Ishikawa (cell line): ENCODE measurements at regions not wholly inside any gene's neighbourhood (a gene's known extent, or its start where the extent isn't known, plus 50 kb on each side); places are given as distances from the start of the nearest gene placed in this dataset.

Source experiments
- CEBPB ChIP-seq: IDR thresholded peaks from 2 replicates; pipeline ENCODE4 v1.6.1; 2012
- CREB1 ChIP-seq: IDR thresholded peaks from 2 replicates; pipeline ENCODE4 v1.6.1; 2012; ENCODE audit warnings: low read depth
- EGR1 ChIP-seq: IDR thresholded peaks from 2 replicates; pipeline ENCODE4 v1.6.1; 2012
- EP300 ChIP-seq: IDR thresholded peaks from 2 replicates; pipeline ENCODE4 v1.6.1; 2012; ENCODE audit warnings: borderline replicate concordance
- FOXM1 ChIP-seq: IDR thresholded peaks from 2 replicates; pipeline ENCODE4 v1.6.1; 2012; ENCODE audit warnings: low read depth, borderline replicate concordance
- NFIC ChIP-seq: IDR thresholded peaks from 2 replicates; pipeline ENCODE4 v1.6.1; 2012
- RAD21 ChIP-seq: IDR thresholded peaks from 2 replicates; pipeline ENCODE4 v1.6.1; 2012; ENCODE audit warnings: low read depth
- TAF1 ChIP-seq: IDR thresholded peaks from 2 replicates; pipeline ENCODE4 v1.6.1; 2012; ENCODE audit warnings: low read depth, mild to moderate bottlenecking
- TCF12 ChIP-seq: IDR thresholded peaks from 2 replicates; pipeline ENCODE4 v1.6.1; 2012; ENCODE audit warnings: low read depth
- TEAD4 ChIP-seq: IDR thresholded peaks from 2 replicates; pipeline ENCODE4 v1.6.1; 2012
- YY1 ChIP-seq: IDR thresholded peaks from 2 replicates; pipeline ENCODE4 v1.6.1; 2012; ENCODE audit warnings: low read depth
- ZBTB7A ChIP-seq: IDR thresholded peaks from 2 replicates; pipeline ENCODE4 v1.6.1; 2012; ENCODE audit warnings: low read depth
- TF ChIP-seq, protein P1 (sequence below): IDR thresholded peaks from 2 replicates; pipeline ENCODE4 v1.6.1; 2012
- TF ChIP-seq, protein P2 (sequence below): IDR thresholded peaks from 2 replicates; pipeline ENCODE4 v1.6.1; 2012; ENCODE audit warnings: low read depth, mild to moderate bottlenecking
- TF ChIP-seq, protein P3 (sequence below): IDR thresholded peaks from 2 replicates; pipeline ENCODE4 v1.6.1; 2012

DNA sequence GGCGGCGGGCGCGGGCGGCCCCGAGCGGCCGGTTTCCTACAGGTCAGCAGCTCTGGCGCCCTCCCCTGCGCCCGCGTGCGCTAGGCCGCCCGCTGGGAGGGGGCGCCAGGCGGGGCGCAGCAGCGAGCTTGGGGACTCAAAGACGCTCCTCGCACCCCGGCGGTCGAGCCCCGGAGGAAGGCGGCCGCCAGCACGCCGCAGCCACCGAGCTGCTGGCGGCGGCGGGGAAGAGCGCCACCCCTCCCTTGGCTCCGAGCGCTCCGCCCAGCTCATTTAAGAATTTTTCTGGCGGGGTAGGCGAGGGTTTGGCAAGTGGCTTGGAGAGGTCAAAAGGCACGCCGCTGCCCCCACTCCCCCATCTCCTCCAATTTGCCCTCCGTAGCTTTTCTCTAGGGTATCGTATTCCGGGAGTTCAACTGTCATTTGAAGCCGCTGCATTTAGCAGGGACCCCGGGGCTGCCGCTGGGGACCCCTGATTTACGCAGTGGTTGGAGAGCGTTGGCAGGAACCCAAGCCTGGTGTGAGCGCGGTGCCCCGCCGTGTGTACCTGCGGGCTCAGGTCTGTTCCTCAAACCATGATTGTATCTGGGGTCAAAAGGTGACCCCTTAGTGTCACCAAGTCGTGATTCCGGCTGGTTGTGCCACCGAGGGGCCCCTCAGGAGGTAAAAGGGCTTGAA is 59.5 kb upstream of the GSE1 start:
- TF ChIP-seq EP300 (peak; percentile 45; the same call in 1 of the 2 replicates), TEAD4 (peak; percentile 11; the same call in 1 of the 2 replicates), CREB1 (no peak), TAF1 (no peak), ZBTB7A (peak; percentile 94), YY1 (no peak; the same call in 1 of the 2 replicates), RAD21 (0 out of 2 replicates have a peak, but pooled peaks have one; percentile 9), EGR1 (no peak), CEBPB (no peak), FOXM1 (no peak), NFIC (peak; percentile 46), TCF12 (peak; percentile 23)
- TF ChIP-seq, protein P1, sequence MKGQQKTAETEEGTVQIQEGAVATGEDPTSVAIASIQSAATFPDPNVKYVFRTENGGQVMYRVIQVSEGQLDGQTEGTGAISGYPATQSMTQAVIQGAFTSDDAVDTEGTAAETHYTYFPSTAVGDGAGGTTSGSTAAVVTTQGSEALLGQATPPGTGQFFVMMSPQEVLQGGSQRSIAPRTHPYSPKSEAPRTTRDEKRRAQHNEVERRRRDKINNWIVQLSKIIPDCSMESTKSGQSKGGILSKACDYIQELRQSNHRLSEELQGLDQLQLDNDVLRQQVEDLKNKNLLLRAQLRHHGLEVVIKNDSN: no peak; the same call in 1 of the 2 replicates
- TF ChIP-seq, protein P2, sequence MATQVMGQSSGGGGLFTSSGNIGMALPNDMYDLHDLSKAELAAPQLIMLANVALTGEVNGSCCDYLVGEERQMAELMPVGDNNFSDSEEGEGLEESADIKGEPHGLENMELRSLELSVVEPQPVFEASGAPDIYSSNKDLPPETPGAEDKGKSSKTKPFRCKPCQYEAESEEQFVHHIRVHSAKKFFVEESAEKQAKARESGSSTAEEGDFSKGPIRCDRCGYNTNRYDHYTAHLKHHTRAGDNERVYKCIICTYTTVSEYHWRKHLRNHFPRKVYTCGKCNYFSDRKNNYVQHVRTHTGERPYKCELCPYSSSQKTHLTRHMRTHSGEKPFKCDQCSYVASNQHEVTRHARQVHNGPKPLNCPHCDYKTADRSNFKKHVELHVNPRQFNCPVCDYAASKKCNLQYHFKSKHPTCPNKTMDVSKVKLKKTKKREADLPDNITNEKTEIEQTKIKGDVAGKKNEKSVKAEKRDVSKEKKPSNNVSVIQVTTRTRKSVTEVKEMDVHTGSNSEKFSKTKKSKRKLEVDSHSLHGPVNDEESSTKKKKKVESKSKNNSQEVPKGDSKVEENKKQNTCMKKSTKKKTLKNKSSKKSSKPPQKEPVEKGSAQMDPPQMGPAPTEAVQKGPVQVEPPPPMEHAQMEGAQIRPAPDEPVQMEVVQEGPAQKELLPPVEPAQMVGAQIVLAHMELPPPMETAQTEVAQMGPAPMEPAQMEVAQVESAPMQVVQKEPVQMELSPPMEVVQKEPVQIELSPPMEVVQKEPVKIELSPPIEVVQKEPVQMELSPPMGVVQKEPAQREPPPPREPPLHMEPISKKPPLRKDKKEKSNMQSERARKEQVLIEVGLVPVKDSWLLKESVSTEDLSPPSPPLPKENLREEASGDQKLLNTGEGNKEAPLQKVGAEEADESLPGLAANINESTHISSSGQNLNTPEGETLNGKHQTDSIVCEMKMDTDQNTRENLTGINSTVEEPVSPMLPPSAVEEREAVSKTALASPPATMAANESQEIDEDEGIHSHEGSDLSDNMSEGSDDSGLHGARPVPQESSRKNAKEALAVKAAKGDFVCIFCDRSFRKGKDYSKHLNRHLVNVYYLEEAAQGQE: no peak
- TF ChIP-seq, protein P3, sequence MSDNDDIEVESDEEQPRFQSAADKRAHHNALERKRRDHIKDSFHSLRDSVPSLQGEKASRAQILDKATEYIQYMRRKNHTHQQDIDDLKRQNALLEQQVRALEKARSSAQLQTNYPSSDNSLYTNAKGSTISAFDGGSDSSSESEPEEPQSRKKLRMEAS: peak; percentile 38; the same call in 1 of the 2 replicates

DNA sequence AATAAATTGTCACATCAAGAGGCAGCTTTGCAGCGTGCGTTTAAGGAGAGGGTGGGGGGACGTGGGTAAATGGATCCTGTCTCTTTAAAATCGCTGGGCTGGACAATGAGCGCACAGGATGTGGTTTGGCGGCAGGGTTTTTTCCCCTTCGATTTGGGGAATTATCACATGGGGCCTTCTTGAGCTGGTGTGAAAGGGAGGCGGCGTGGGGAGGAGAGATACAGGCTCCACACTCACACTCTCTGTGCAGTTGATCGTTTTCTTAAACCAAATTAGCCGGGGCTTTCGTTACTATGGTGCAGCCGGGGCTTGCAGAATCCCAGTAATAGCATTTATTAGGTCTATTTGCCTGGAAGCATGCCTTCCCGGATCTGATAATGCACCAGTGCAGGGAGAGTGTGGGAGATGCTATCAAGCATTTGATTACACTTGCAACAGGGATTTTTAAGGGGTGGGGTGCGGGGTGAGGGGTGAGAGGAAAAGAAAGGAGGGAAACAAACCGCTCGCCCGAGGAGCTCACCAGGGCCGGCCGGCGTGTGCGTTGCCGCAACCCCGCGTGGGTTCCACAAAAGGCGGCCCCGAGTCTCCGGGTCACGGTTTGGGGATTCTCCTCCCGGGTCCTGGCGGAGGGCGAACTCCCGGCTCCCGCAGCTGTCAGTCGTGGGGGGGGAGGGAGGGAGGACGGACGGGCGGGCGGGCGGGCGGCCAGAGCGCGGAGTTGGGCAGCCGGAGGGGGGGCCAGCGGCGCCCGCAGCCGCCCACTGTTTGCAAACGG is 58.8 kb upstream of the GSE1 start:
- 0 out of 2 replicates have a peak, but pooled peaks have one; percentile 10 for TF ChIP-seq YY1
- TF ChIP-seq, protein P1: peak; percentile 32; the same call in 1 of the 2 replicates
- no peak for TF ChIP-seq TEAD4
- TF ChIP-seq, protein P2: no peak
- TF ChIP-seq, protein P3: peak; percentile 85
- peak; percentile 2; the same call in 1 of the 2 replicates for TF ChIP-seq RAD21
- no peak for TF ChIP-seq FOXM1
- 0 out of 2 replicates have a peak, but pooled peaks have one; percentile 1 for TF ChIP-seq EP300

DNA sequence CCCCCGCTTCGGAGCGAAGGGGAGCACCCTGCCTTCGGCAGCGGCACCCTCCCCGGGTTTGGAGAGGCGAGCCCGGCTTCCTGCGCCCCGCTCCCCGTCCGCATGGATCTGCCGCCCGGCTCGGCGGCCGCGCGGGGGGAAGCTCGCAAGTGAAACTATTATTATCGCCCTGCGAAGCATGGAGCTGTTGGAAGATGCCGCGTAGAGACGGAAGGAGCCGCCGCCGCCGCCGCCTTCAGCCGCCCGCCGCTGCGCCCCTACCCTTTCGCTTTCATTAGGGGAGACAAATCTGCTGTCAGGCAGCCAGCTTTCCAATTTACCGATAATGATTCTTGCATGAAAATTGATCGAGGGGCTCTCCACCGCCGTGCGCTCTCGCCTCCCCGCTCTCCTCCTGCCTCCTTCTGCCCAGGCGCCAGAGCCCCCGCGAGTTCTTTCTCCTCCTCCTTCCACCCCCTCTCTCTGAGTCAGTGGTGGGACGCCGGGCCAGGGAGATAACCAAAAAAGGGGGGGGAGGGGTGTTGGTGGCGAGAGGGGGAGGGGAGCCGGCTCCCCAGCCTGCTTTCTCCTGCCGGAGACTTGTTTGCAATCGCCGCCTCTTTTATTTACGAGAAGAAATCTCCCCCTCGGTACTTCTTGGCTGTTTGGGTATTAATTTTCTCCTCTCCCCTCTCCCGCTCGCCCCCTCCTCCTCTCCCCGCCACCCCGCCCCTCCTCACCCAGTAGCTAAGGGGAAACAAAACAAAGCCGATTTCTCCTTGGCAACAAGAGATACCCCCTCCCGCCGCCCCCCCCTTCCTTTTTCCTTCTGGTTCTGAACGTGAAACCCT is 58.0 kb upstream of the GSE1 start:
- TF ChIP-seq TAF1: no peak
- TF ChIP-seq, protein P1: no peak
- TF ChIP-seq EP300: no peak
- no peak for TF ChIP-seq TEAD4
- no peak for TF ChIP-seq FOXM1
- no peak for TF ChIP-seq RAD21
- no peak for TF ChIP-seq CREB1
- TF ChIP-seq, protein P3: 0 out of 2 replicates have a peak, but pooled peaks have one; percentile 14
- TF ChIP-seq EGR1: 0 out of 2 replicates have a peak, but pooled peaks have one; percentile 22
- no peak for TF ChIP-seq TCF12
- TF ChIP-seq YY1: no peak
- peak; percentile 19; the same call in 1 of the 2 replicates for TF ChIP-seq ZBTB7A
- TF ChIP-seq NFIC: no peak
- TF ChIP-seq, protein P2: no peak
- no peak for TF ChIP-seq CEBPB
